WTC11 (cell line): ENCODE measurements at regions not wholly inside any gene's neighbourhood (a gene's known extent, or its start where the extent isn't known, plus 50 kb on each side); places are given as distances from the start of the nearest gene placed in this dataset.

Source experiments
- ATAC-seq: fragments of 200-7000 bp; cut with Tn5 transposase; 2 replicates; pipeline ENCODE4 v1.10.0; 2021; ENCODE audit warnings: mild to moderate bottlenecking, moderate library complexity
- CTCF ChIA-PET: fragments of 300-600 bp; sonication (Branson Sonifier 250); formaldehyde crosslinking; loops from one replicate; lab custom pipeline; 2021; ENCODE audit warnings: antibody characterized with exemption; lab: Charles Lee
- POLR2A ChIA-PET: fragments of 350-600 bp; sonication (Branson Sonifier 250); formaldehyde crosslinking; loops from one replicate; lab custom pipeline; 2021; ENCODE audit warnings: antibody characterized with exemption; lab: Charles Lee
- DNase-seq: peaks from one replicate; pipeline ENCODE4 v3.0.0; 2021; ENCODE audit warnings: low spot score
- H3K27ac Mint-ChIP-seq: 2 replicates; pipeline ENCODE4 v1.8.0; 2021; ENCODE audit warnings: mixed read lengths
- H3K27me3 Mint-ChIP-seq: 2 replicates; pipeline ENCODE4 v1.8.0; 2021; ENCODE audit warnings: low read depth, mild to moderate bottlenecking, moderate library complexity, mixed read lengths
- H3K36me3 Mint-ChIP-seq: 2 replicates; pipeline ENCODE4 v1.8.0; 2021; ENCODE audit warnings: mixed read lengths
- H3K4me1 Mint-ChIP-seq: 2 replicates; pipeline ENCODE4 v1.8.0; 2022; ENCODE audit warnings: mixed read lengths
- H3K4me3 Mint-ChIP-seq: 2 replicates; pipeline ENCODE4 v1.8.0; 2021; ENCODE audit warnings: mild to moderate bottlenecking, moderate library complexity, mixed read lengths
- H3K9me3 Mint-ChIP-seq: 2 replicates; pipeline ENCODE4 v1.8.0; 2021; ENCODE audit warnings: mixed read lengths
- AR ChIP-seq: fragments of 250-450 bp; sonication (Bioruptor Pico); IDR thresholded peaks from 2 replicates; pipeline ENCODE4 v1.9.0; 2021; ENCODE audit warnings: mild to moderate bottlenecking
- CBFB ChIP-seq: sonication (generic); formaldehyde crosslinking; IDR thresholded peaks from 2 replicates; pipeline ENCODE4 v1.8.1; 2022; ENCODE audit warnings: mild to moderate bottlenecking, low read depth, missing genetic modification reagents
- CDX4 ChIP-seq: fragments of 250-450 bp; sonication (Bioruptor Pico); IDR thresholded peaks from 2 replicates; pipeline ENCODE4 v1.9.0; 2021; ENCODE audit warnings: moderate library complexity, mild to moderate bottlenecking, inconsistent platforms, borderline replicate concordance
- CREM ChIP-seq: sonication (generic); formaldehyde crosslinking; IDR thresholded peaks from 2 replicates; pipeline ENCODE4 v1.8.1; 2022; ENCODE audit warnings: mild to moderate bottlenecking, missing genetic modification reagents, moderate library complexity
- CTCF ChIP-seq: fragments of 200-600 bp; IDR thresholded peaks from 2 replicates; pipeline ENCODE4 v1.8.0; 2022; ENCODE audit warnings: antibody characterized with exemption
- ESRRA ChIP-seq: sonication (generic); formaldehyde crosslinking; IDR thresholded peaks from 2 replicates; pipeline ENCODE4 v1.8.1; 2022; ENCODE audit warnings: mild to moderate bottlenecking, missing genetic modification reagents, borderline replicate concordance
- FOXP1 ChIP-seq: sonication (generic); formaldehyde crosslinking; IDR thresholded peaks from 2 replicates; pipeline ENCODE4 v1.8.0; 2022; ENCODE audit warnings: missing genetic modification reagents, mild to moderate bottlenecking, moderate library complexity, borderline replicate concordance
- JAZF1 ChIP-seq: fragments of 250-450 bp; sonication (Bioruptor Pico); IDR thresholded peaks from 2 replicates; pipeline ENCODE4 v1.9.0; 2021; ENCODE audit warnings: moderate library complexity, mild to moderate bottlenecking, inconsistent platforms
- JUN ChIP-seq: sonication (generic); formaldehyde crosslinking; IDR thresholded peaks from 2 replicates; pipeline ENCODE4 v1.8.0; 2023; ENCODE audit warnings: mild to moderate bottlenecking, missing genetic modification reagents
- NFATC4 ChIP-seq: fragments of 250-450 bp; sonication (Bioruptor Pico); IDR thresholded peaks from 2 replicates; pipeline ENCODE4 v1.9.0; 2021; ENCODE audit warnings: mild to moderate bottlenecking
- NR1H2 ChIP-seq: sonication (generic); formaldehyde crosslinking; IDR thresholded peaks from 2 replicates; pipeline ENCODE4 v1.9.0; 2021; ENCODE audit warnings: mild to moderate bottlenecking, moderate library complexity, missing genetic modification reagents
- RELA ChIP-seq: sonication (generic); formaldehyde crosslinking; IDR thresholded peaks from 2 replicates; pipeline ENCODE4 v1.8.1; 2022; ENCODE audit warnings: missing genetic modification reagents, mild to moderate bottlenecking, borderline replicate concordance
- SMAD3 ChIP-seq: sonication (generic); formaldehyde crosslinking; IDR thresholded peaks from 2 replicates; pipeline ENCODE4 v1.8.0; 2022; ENCODE audit warnings: missing genetic modification reagents, mild to moderate bottlenecking, borderline replicate concordance
- SMAD4 ChIP-seq: sonication (generic); formaldehyde crosslinking; IDR thresholded peaks from 2 replicates; pipeline ENCODE4 v1.8.0; 2022; ENCODE audit warnings: mild to moderate bottlenecking, missing genetic modification reagents
- SP1 ChIP-seq: sonication (generic); formaldehyde crosslinking; conservative IDR thresholded peaks from 2 replicates; pipeline ENCODE4 v1.8.1; 2022; ENCODE audit warnings: missing genetic modification reagents
- TEAD1 ChIP-seq: sonication (generic); formaldehyde crosslinking; IDR thresholded peaks from 2 replicates; pipeline ENCODE4 v1.8.0; 2022; ENCODE audit warnings: mild to moderate bottlenecking, missing genetic modification reagents
- TP53 ChIP-seq: sonication (generic); formaldehyde crosslinking; IDR thresholded peaks from 2 replicates; pipeline ENCODE4 v1.8.1; 2023; ENCODE audit warnings: mild to moderate bottlenecking, missing genetic modification reagents
- ZNF219 ChIP-seq: sonication (generic); formaldehyde crosslinking; IDR thresholded peaks from 2 replicates; pipeline ENCODE4 v1.8.0; 2023; ENCODE audit warnings: missing genetic modification reagents, mild to moderate bottlenecking, borderline replicate concordance
- ZNF263 ChIP-seq: sonication (generic); formaldehyde crosslinking; IDR thresholded peaks from 2 replicates; pipeline ENCODE4 v1.8.1; 2022; ENCODE audit warnings: low read depth, mild to moderate bottlenecking, moderate library complexity, missing genetic modification reagents
- ZNF416 ChIP-seq: fragments of 250-450 bp; sonication (Bioruptor Pico); IDR thresholded peaks from 2 replicates; pipeline ENCODE4 v1.9.0; 2021; ENCODE audit warnings: mild to moderate bottlenecking, inconsistent platforms
- ZNF532 ChIP-seq: fragments of 250-450 bp; sonication (Bioruptor Pico); IDR thresholded peaks from 2 replicates; pipeline ENCODE4 v1.9.0; 2021; ENCODE audit warnings: mild to moderate bottlenecking, borderline replicate concordance
- ZNF671 ChIP-seq: fragments of 250-450 bp; sonication (Bioruptor Pico); IDR thresholded peaks from 2 replicates; pipeline ENCODE4 v1.8.0; 2021; ENCODE audit warnings: mild to moderate bottlenecking
- ZSCAN18 ChIP-seq: fragments of 250-450 bp; sonication (Bioruptor Pico); IDR thresholded peaks from 2 replicates; pipeline ENCODE4 v2.1.2; 2022; ENCODE audit warnings: mild to moderate bottlenecking, moderate library complexity

GRCh38 chr18:30860741-30861140 lies 181.8 kb downstream of the DSC3 start:
- Mint-ChIP-seq H3K4me1 (peaks cover 8% of the 10 kb centered on the region), H3K27me3 (no peaks in the 10 kb centered on the region), H3K36me3 (no peaks in the 10 kb centered on the region), H3K27ac (no peak overlapping the region), H3K4me3 (no peak overlapping the region), H3K9me3 (no peaks in the 10 kb centered on the region)
- ATAC-seq (no peak), DNase-seq (no peak)
- CTCF ChIA-PET = no interaction called here
- TF ChIP-seq CDX4 (CRISPR knock-in tag) (no peak), ZNF532 (CRISPR knock-in tag) (no peak), AR (CRISPR knock-in tag) (no peak), CTCF (no peak), TEAD1 (CRISPR knock-in tag) (no peak), RELA (CRISPR knock-in tag) (no peak), JAZF1 (no peak), ZSCAN18 (CRISPR knock-in tag) (no peak), ZNF263 (no peak), NFATC4 (CRISPR knock-in tag) (no peak), TP53 (CRISPR knock-in tag) (no peak), ESRRA (no peak)
- POLR2A ChIA-PET = no interaction called here

GRCh38 chr18:30859036-30859435 lies 183.5 kb downstream of the DSC3 start:
- CTCF ChIA-PET = interaction anchor here (0.7 to 1.3 kb wide), 3 partner anchors 12 to 566 kb away, joined by 3 read pairs; no protein-coding TSS in a partner anchor
- DNase-seq (no peak), ATAC-seq (no peak)
- Mint-ChIP-seq H3K4me3 (no peak overlapping the region), H3K36me3 (no peaks in the 10 kb centered on the region), H3K9me3 (no peaks in the 10 kb centered on the region), H3K27me3 (no peaks in the 10 kb centered on the region), H3K27ac (no peak overlapping the region), H3K4me1 (peaks cover 8% of the 10 kb centered on the region)
- POLR2A ChIA-PET = no interaction called here
- TF ChIP-seq NFATC4 (CRISPR knock-in tag) (no peak), ZNF416 (no peak), NR1H2 (CRISPR knock-in tag) (no peak), CREM (CRISPR knock-in tag) (no peak), SMAD4 (CRISPR knock-in tag) (no peak), ZNF219 (CRISPR knock-in tag) (no peak), CBFB (CRISPR knock-in tag) (no peak), SMAD3 (no peak), JUN (CRISPR knock-in tag) (no peak), FOXP1 (no peak), ZNF671 (no peak), SP1 (CRISPR knock-in tag) (no peak), ZSCAN18 (CRISPR knock-in tag) (no peak), CDX4 (CRISPR knock-in tag) (no peak)
